ENCODE measurements at regions not wholly inside any gene's neighbourhood (a gene's known extent, or its start where the extent isn't known, plus 50 kb on each side); places are given as distances from the start of the nearest gene placed in this dataset.
A peak's percentile ranks its signal among the peaks of the same experiment; 100 is the strongest.
"Not testable (repeated sequence)": the region's sequence is repeated elsewhere in the genome, so short reads cannot be mapped to it uniquely, and the experiment has no call there.

- no peak for DNase-seq (ENCODE audit: low read depth in 4 of 4, low spot score in 1 of 4)
Measured at GRCh38 chr1:9441451-9442133, 97.7 kb upstream of the SLC25A33 start.

- DNase-seq (ENCODE audit: low read depth in 4 of 4, low spot score in 1 of 4) = no peak
Measured at GRCh38 chr1:9442278-9442846, 96.9 kb upstream of the SLC25A33 start.

- no peak for DNase-seq (ENCODE audit: low read depth in 4 of 4, low spot score in 1 of 4)
Measured at GRCh38 chr1:9442986-9443385, 96.3 kb upstream of the SLC25A33 start.

- DNase-seq (ENCODE audit: low read depth in 4 of 4, low spot score in 1 of 4) = no peak
Measured at GRCh38 chr1:9443913-9444445, 95.3 kb upstream of the SLC25A33 start.

GRCh38 chr1:9444532-9444931 lies 94.7 kb upstream of the SLC25A33 start:
- DNase-seq (ENCODE audit: low read depth in 4 of 4, low spot score in 1 of 4) = no peak

- not testable (repeated sequence) for DNase-seq (ENCODE audit: low read depth in 4 of 4, low spot score in 1 of 4)
Measured at GRCh38 chr1:9445081-9445480, 94.2 kb upstream of the SLC25A33 start.

DNA sequence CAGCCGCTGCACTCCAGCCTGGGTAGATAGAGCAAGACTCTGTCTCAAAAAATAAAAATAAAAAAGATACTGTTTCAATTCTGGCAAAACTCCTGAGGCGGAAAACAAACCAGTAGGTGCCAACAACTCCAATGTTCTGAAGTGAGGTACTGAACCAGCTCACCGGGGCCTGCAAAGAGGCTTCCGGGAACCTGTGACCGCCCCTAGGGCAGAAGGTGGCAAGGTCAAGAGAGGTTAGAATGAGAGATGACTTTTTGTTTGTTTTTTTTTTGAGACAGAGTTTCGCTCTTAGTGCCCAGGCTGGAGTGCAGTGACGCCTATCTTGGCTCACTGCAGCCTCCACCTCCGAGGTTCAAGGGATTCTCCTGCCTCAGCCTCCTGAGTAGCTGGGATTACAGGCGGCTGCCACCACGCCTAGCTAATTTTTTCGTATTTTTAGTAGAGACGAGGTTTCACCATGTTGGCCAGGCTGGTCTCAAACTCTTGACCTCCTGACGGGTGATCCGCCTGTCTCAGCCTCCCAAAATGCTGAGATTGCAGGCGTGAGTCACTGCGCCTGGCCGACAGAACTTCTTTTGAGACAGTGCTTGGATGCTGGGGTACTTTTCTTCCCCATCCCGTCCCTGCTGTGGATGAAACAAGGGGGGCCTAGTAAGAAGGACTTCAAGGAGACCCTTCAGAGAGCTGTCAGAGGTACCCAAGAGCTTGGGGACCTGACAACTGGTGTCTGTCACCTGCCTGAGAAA lies 91.9 kb upstream of the SLC25A33 start:
- no peak for DNase-seq (ENCODE audit: low read depth in 4 of 4, low spot score in 1 of 4)

- DNase-seq (ENCODE audit: low read depth in 4 of 4, low spot score in 1 of 4) = no peak
Measured at GRCh38 chr1:9448132-9449109, 90.8 kb upstream of the SLC25A33 start.

DNA sequence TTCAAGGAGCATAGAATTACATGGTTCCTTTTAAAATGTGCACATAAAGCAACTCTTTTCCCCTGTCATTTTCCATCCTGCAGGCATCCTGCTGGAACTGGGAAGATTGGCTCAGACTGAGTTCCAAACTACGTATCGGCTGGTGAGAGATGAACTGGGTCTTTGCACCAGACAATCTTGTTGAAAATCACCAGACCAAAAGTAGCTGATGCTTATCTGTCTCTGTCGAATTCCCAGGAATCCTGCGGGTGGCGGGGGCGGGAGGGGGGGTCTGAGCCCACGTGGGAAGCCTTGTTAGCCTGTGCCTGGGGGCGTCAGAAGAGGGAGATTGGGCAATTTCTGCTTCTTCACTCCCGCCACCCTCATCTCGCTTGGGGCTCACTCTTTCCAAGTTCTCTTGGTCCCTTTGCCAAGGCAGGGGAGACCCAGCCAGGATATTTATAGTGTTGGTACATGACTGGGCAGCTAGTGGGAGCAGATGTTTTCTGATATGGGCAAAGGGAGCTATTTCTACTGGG lies 90.1 kb upstream of the SLC25A33 start:
- no peak for DNase-seq (ENCODE audit: low read depth in 4 of 4, low spot score in 1 of 4)

DNA sequence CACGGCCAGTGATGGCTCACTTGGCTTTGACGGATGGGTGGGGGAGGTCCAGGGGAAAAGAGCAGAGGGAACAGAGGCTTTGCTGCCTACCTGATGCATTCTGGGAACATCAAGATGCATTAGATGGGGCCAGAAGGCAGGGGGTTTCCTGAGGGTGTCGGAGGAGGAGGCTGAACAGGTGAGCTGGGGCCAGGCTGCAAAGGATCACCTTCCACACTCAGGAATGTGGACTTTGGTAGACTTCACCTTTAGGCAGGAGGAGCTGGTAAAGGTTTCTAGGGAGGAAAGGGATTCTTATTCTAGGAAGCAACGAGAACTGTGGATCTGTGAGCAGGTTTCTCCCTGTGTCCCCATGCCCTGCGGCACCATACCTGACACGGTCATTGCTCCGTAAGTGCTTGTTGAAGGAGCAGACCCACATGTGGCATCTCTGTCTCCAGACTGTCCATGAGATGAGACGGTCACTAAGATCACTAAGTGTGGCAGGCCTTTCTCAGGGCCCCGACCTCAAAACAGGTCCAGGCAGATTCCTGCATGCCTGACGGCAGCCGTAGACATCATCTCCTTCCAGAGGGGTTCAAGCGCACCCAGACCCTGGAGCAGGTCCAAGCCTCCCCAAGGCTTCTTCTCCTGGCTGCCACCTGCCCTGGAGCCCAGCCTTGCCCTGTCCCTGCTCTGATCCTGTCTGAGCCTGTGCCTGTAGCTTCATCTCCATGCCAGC lies 89.1 kb upstream of the SLC25A33 start:
- DNase-seq (ENCODE audit: low read depth in 4 of 4, low spot score in 1 of 4) = no peak

DNA sequence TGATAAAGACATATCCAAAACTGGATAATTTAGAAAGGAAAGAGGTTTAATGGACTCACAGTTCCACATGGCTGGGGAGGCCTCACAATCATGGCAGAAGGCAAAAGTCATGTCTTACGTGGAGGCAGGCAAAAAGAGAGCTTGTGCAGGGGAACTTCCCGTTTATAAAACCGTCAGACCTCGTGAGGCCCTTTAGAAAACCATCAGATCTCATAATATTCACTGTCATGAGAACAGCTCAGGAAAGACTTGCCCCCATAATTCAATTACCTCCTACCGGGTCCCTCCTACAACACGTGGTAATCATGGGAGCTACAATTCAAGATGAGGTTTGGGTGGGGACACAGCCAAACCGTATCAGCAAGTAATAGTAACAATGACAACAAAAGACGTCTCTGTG lies 88.2 kb upstream of the SLC25A33 start:
- DNase-seq (ENCODE audit: low read depth in 4 of 4, low spot score in 1 of 4) = no peak

DNA sequence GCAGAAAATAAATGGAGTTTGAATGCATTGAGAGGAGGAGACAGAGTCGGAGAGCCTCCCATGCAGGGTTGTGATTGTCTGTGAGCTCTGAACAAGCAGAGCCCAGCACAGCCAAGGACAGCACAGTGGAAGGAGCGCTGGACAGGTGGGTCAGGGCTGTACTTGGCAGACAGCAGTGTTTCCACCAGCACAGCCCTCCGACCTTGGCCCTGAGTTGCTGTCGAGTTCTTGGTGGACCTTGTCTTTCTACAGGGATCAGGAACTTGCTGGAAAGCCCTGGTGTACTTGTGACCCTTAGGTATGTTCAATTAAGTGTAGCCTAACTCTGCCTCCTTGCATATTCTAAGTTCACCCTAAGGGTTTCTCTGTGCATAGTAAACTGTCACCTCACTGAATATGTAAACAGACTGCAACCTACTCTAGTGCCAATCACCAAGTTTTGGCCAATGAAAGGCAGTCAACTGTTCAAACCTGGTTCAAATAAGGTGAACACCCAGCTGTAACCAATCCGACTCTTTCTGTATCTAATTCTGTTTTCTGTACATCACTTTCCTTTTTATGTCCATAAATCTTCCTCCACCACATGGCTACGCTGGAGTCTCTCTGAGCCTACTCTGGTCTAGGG lies 86.6 kb upstream of the SLC25A33 start:
- no peak for DNase-seq (ENCODE audit: low read depth in 4 of 4, low spot score in 1 of 4)

- no peak for DNase-seq (ENCODE audit: low read depth in 4 of 4, low spot score in 1 of 4)
Measured at GRCh38 chr1:9453375-9453774, 85.9 kb upstream of the SLC25A33 start.

- DNase-seq (ENCODE audit: low read depth in 4 of 4, low spot score in 1 of 4) = no peak
Measured at GRCh38 chr1:9453779-9454418, 85.4 kb upstream of the SLC25A33 start.

GRCh38 chr1:9454494-9455066 lies 84.7 kb upstream of the SLC25A33 start:
- DNase-seq (ENCODE audit: low read depth in 4 of 4, low spot score in 1 of 4) = no peak

DNA sequence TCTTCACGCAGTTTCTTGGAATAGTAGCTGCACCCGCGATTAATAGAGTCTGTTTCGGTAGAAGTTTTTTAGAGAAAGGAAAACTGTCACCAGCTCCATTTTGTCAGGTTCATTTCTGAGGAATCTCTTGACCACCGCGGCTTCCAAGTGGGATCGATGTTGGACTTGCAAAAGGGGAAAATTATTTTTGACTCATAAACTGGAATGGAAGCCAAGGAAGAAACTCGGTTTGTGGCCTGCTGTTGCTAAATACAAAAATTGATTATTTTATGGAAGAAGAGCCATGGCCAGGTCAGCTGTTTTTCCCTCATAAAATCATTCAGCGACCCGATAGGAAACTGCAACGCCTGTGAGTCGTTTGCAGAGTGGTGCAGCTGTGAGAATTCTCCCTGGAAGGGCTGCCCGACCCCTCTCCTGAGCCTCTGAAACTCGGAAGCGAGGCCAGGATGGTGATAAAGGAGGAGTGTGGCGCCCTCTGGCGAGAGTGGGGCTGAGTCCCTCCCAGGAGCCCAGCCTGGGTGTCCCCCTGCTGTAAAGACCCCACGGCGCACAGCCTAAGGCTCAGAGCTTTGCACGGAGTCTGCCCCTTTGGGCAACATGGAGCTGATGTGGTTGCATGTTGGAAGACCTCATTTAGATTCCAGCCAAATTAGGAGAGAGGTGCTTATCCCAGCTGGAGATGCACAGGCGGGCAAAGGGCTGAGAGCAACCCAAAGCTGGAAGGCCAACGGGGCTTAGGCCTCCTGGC lies 83.6 kb upstream of the SLC25A33 start:
- peak; percentile 33 to 61 (median 45) for DNase-seq (ENCODE audit: low read depth in 4 of 4, low spot score in 1 of 4)

DNA sequence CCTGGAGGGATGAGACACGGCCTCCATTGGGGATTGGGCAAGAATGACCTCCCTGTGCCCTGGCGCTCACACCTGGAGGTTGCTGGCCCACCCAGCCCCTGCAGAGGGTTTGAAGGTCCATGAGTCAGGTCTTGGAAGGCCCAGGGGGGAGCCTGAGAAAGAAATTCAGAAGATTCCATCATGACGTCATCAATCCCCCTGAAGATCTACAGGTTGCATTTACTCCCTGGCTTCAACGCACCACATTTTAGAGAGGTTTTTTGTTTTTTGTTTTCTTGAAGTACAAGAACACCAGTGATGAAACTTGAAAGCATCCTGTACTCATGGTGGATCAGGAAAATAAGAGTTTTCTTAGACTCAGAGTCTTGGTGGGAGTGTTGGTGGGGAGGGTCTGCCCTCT lies 82.4 kb upstream of the SLC25A33 start:
- DNase-seq (ENCODE audit: low read depth in 4 of 4, low spot score in 1 of 4) = no peak

GRCh38 chr1:9459816-9460407 lies 79.4 kb upstream of the SLC25A33 start:
- no peak for DNase-seq (ENCODE audit: low read depth in 4 of 4, low spot score in 1 of 4)

All from stimulated activated CD4-positive, alpha-beta T cell treated with anti-CD3 and anti-CD28 coated beads, Interleukin-1b, Interleukin-23, amount 100 ng/mL, for 24 hours (primary cell).